ENCODE measurements at regions not wholly inside any gene's neighbourhood (a gene's known extent, or its start where the extent isn't known, plus 50 kb on each side); places are given as distances from the start of the nearest gene placed in this dataset.
"Not testable (repeated sequence)": the region's sequence is repeated elsewhere in the genome, so short reads cannot be mapped to it uniquely, and the experiment has no call there.

DNA sequence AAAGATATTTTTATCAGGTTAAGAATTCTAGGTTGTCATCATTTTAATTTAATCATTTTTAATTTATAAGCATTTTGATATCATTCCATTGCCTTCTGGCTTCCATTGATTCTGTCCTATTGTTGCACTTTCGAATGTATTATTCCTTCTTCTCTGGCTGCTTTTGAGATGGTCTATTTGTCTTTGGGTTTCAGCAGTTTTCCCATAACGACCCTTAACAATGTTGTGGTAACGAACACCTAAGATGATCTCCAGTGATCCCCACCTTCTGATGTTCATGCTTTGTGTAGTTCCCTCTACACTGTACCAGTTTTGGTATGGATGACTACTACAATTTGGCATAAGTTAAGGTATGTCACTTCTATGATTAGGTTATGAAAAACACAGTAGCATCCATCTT lies 59.9 kb downstream of the MINAR1 start:
- in situ Hi-C loops (cut with MboI; ENCODE audit: low sequenced_read_pairs) = no loop called here

DNA sequence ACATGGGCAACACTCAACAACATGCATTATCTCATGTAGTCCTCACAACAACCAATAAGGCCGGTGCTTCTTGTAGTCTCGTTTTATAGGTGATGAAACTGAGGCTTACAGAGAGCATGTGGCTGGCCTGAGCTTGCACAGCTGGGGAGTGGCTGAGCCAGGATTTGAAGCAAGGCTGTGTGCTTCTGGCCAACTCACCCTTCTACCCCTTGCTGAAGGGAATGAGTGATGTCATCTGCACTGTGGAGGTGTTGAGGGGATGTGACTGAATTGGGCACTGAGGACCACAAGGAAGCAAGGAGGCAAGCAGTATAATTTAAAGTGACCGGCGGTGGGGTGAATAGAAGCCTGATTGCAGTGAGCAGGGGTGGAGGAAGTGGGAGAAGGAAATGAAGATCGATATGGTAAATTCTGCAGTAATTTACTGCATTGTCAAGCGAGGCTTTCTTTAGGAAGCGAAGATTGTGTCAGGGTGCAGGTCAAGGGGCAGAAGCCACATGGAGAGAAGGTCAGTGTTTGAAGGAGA lies 62.3 kb downstream of the MINAR1 start:
- in situ Hi-C loops (cut with MboI; ENCODE audit: low sequenced_read_pairs) = no loop called here

DNA sequence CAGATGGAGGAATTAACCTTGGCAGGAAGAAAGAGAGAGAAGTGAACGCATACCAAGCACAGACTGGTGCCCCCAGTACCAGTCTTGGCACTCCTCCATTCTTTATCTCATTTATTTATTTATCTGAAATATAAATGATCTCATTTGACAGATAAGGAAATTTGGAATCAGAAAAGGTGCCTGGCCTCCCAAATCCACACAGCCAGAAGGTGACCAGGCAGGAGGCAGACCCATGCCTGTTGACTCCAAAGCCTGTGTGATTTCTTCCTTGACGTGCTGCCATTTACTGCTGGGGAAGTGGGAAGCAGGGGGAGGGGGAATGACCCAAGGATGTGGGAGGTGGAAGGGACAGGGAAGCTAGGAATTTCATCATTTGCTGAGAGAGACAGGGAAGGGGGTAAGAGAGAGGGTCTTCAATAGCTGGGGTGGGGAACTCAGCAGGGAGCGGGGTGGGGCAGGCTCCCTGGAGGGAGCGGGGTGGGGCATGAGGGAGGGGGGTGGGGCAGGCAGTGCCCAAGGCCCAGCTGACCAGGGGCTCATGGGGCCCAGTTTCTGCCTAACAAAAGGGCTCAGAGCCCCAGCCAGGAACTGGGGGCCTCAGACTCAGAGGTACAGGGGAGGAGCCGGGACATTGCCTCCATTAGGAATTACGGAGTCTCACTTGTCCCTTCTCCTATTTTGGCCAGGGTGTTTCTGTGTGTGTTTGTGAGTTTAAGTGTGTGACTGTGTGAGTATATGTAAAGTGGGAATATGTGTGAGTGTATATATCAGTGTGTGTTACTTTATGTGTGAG lies 63.0 kb downstream of the MINAR1 start:
- in situ Hi-C loops (cut with MboI; ENCODE audit: low sequenced_read_pairs) = no loop called here

DNA sequence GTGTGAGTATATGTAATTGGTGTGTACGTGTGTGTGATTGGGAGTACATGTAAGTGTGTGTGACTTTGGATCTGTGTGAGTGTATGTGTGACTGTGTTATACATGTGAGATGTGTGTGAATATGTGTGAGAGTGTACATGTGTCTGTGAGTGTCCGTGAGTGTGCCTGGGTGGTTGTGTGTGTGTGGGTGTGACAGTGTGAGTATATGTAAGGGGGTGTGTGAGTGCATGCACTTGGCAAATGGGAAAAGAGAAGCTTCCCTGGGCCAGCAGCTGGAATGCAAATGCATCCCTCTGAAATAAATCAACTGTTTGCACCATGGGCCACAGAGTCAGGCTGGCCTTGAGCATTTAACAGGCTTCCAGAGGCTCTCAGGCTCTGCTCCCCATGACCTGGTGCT lies 63.6 kb downstream of the MINAR1 start:
- in situ Hi-C loops (cut with MboI; ENCODE audit: low sequenced_read_pairs) = no loop called here

DNA sequence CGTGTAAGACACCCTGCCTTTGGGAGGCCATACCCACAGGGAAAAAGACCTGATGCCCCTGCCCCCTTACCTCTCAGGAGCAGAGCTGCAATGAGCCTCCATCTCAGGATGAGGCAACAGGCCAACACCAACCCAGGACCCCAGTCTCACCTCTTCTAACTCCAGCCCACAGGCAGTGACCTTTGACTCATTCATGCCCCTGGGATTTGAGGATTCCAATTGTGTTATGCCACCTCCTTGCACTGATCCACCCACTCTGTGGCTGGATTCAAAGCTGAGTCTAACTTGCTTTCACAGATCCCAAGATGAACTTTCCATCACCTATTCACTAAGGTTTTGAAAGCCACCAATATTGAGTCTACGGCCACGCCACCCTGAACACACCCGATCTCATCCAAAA lies 64.7 kb downstream of the MINAR1 start:
- in situ Hi-C loops (cut with MboI; ENCODE audit: low sequenced_read_pairs) = no loop called here

DNA sequence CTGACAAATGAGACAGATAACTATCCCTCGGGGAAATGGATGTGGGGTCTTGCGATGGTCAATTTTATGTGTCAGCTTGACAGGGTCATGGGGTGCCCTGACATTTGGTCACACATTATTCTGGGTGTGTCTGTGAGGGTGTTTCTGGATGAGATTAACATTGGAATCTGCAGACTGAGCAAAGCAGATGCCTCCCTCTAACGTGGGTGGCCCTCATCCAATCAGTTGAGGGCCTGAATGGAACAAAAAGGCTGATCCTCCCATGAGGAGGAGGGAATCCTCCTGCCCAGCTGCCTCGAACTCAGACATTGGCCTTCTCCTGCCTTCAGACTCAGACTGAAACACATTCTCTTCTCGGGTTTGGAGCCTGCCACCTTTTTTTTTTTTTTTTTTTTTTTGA lies 69.0 kb downstream of the MINAR1 start:
- in situ Hi-C loops (cut with MboI; ENCODE audit: low sequenced_read_pairs) = no loop called here

DNA sequence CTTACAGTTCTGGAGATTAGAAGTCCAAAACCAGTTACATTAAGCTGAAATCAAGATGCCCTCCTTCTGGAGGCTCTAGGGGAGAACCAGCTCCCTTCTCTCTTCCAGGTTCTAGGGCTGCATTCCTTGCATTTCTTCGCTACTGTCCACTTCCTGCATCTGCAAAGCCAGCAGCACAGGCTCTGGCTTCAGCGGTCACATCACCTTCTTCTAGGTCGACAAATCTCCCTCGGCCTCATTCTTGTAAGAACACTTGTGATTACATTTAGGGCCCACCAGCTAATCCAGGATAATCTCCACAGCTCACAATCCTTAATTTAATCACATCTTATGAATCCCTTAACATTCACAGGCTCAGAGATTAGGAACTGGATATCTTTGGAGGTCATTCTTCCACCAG lies 73.8 kb downstream of the MINAR1 start:
- in situ Hi-C loops (cut with MboI; ENCODE audit: low sequenced_read_pairs) = no loop called here

DNA sequence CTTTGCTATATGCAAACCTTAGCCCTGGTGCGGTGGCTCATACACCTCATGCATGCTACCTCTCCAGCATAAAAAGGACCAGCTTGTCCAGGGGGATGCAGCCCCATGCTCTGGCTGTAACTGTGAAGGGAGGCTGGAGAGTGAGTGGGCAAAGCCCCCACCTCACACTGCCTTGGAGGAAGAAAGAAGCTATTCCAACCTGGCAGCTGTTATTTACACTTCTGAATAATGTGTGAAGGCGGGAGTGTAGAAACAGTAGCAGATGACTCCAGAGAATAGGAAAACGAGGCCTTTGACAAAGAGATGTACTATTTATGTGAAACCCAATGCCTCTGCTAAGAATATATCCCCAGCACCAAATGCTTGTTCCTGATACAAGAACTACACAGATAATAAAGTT lies 80.7 kb downstream of the MINAR1 start:
- in situ Hi-C loops (cut with MboI; ENCODE audit: low sequenced_read_pairs) = not testable (repeated sequence)

DNA sequence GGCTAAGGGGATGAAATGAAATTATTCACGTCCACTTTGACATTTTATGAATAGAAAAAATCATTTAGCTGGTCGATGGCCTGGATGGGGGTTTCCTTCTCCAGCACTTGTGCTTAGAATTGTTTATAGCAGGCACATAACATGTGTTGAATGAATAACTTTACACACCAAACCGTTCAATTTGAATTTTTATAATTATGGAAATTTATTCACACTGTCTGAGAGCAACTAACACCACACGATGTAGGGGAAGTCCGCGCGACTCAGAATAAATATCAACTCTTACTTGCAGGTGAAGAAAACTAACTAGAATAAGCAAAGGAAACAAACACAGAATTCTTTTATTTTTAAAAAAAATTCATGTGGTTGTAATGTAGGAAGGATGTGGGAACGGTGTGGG lies 81.3 kb downstream of the MINAR1 start:
- in situ Hi-C loops (cut with MboI; ENCODE audit: low sequenced_read_pairs) = no loop called here

DNA sequence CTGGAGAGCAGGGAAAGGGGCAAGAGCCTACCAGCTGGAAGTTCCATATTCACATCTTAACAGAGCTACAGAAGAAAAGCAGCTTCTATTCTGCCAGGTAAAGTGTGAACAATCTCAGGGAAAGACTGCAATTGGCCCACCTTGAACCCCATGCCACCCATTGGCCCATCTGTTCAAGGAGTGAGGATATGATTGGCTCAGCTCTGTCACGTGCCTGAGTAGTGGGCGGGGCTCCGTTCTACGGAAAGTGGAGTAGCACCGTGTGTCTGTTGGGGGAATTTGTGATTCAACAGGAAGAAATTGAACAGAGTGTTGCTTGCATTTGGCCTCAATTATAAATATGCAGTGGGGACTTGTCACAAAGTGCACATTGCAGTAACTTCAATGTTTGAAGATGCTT lies 81.8 kb downstream of the MINAR1 start:
- in situ Hi-C loops (cut with MboI; ENCODE audit: low sequenced_read_pairs) = no loop called here

DNA sequence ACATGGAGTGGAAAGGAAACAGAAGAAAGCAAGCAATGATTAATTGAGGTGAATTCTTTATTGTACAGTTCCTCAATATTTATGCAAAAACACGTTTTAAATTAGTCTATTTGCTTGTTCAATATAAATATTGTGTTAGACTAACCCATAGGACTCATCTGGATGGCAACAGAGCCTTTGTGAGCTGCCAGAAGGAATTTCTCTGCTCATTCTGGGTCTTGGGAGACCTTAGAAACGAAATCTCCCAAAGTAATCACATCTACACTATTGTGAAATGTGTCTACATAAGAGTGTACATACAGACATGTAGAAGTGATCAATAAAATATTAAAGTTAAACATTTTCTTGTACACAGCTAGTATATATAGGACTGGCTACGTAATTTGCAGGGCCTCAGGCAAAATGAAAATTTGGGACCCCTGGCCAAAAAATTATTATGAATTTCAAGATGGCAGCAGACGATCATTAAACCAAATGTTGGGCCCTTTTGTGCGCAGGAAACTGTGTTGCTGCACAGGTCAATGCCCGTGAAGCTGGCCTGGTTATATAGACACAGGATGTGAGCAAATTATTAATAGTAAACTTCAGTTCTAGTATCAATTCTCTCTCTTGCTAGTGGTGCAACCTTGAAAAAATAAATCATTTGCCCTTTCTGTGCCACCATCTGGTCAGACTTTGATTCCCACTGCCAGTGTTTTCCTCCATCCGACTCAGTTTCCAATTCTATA lies 83.3 kb downstream of the MINAR1 start:
- in situ Hi-C loops (cut with MboI; ENCODE audit: low sequenced_read_pairs) = no loop called here

DNA sequence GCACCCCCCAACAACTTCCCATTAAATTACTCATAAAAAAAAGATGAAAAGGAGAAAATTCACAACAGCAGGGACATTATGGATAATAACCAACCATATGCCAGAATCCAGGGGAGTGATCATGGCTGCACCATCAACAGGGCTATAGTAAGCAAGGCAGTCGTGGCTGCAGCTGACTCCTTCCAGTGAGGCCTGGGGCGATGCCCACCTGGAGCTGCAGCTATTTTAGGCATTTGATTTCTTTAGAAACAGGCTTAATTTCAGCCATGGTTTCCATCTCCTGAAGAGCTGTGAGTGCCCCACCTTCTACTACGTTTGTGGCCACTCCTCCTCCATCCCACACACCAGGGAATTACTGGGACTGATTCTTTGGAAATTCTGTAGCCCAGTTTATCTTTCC lies 84.0 kb downstream of the MINAR1 start:
- in situ Hi-C loops (cut with MboI; ENCODE audit: low sequenced_read_pairs) = no loop called here

DNA sequence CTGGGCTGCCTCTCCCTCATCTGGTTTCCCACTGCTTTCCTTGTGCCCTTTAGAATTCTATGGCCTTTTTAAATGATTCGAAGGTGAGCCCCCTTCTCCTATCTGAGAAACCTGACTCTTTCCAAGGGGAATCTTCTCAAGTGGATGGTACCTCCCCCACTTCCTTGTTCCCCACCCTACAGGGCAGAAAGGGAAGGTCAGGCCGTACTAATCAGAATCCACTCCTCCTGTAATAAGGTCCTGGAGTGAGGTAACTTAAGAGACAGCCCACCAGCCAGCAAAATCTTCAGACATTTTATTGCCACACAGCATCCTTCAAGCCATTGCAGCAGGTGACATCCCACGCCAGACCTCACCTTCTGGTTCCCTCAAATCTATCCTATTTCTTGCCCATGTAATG lies 84.5 kb downstream of the MINAR1 start:
- in situ Hi-C loops (cut with MboI; ENCODE audit: low sequenced_read_pairs) = no loop called here

DNA sequence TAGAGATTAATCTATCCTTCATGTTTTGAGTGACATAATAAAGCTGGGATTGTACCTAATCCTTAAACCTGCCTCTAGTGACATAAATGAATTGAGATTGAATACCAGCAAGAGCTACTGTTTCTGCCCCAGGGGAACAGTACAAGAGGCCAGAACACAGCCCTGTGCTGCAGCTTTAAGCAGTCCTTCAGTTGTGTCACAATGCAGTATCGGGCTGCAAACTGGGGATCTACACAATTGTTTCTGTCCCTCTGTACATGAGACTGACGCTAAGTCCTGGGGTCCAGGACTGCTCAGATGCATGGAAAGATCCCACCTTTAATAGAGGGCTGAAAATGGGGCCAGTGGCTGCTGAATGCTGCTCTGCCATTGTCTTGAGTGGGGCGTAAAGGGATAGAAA lies 87.5 kb downstream of the MINAR1 start:
- in situ Hi-C loops (cut with MboI; ENCODE audit: low sequenced_read_pairs) = no loop called here

DNA sequence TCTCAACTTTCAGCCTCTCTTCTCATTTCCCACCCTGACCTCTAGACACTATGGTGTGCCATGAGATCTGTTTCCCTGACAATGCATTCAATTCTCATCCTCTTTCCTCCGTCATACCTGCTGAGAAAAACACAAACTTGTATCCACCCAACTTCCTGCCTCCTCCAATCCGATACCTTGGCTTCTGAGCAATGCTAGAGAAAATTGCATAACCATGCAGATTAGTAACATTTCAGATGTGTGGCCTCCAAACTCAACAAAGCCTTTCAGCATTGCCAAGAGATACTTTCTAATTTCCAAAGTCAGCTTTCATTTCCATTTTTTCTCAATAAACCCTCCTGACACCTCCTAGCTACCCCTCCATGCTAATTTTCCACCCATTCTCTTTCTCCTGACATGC lies 88.5 kb downstream of the MINAR1 start:
- in situ Hi-C loops (cut with MboI; ENCODE audit: low sequenced_read_pairs) = no loop called here

DNA sequence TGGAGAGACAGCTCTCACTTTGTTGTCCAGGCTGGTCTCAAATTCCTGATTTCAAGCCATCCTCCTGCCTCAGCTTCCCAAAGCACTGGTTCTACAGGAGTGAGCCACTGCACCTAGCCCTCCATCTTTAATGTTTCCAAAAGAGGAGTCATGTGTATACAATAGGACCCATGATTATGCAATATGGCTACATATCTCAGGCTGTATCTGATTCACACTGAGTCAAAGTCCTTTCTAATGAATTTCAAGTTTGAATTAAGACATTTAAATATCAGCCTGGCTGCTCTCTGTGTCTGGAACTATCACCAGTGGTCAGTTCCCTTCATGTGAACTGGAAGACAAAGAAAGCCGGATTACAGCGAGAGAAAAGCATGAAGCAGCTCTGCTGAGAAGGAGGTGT lies 90.5 kb downstream of the MINAR1 start:
- in situ Hi-C loops (cut with MboI; ENCODE audit: low sequenced_read_pairs) = no loop called here

DNA sequence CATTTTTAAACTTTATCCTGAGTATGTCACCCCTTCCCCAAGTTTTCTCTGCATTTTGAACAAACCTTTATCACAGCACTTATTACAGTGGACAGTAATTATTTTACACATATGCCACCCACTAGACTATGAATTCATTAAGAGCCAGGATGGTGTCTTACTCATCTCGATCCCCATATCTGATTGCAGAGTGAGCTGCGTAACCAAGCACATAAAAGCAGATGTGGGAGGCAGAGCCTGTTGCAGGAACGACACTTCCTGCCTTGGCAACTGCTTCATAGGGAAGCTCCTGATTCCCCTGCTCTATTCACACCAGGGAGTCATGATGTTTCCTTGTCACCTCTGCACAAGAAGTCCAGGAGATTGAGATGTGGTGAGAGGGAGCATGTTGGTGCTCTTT lies 91.1 kb downstream of the MINAR1 start:
- in situ Hi-C loops (cut with MboI; ENCODE audit: low sequenced_read_pairs) = no loop called here

DNA sequence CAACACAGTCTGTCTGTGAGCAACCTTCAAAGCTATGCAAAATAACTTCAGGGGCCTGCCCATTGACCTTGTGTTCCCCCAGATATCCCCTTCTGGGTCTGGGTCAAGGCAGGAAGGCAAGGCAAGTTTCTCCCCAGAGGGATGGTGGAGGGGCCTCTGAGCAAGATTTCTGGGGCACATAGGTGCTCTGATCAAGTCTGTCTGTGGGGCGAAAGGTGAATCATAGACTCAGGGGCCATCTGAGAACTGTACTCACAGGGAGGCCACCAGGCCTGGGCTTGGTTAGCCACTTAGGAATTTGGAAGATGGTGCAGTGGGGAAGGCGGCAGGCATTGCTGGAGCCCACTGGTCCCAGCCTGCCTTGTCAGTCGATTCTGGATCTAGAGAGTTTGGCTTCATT lies 92.4 kb downstream of the MINAR1 start:
- in situ Hi-C loops (cut with MboI; ENCODE audit: low sequenced_read_pairs) = no loop called here

DNA sequence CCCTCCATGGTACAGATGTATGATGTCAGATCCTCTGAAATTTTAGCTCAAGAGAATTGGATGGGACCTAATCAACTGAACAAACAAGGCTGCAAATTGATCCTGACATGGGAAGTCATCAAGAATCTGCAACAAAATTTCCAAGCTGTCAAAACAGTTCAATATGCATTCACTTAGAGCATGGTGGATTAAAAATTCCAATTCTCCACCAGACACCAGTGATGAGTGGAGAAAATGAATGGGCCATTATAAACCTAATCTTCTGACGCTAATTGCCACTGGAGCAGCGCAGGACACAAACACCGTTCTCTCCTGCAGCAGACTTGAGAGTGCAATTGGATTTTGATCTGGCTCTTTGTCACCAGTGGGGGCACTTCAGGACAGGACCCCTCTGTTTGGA lies 94.2 kb downstream of the MINAR1 start:
- in situ Hi-C loops (cut with MboI; ENCODE audit: low sequenced_read_pairs) = no loop called here

DNA sequence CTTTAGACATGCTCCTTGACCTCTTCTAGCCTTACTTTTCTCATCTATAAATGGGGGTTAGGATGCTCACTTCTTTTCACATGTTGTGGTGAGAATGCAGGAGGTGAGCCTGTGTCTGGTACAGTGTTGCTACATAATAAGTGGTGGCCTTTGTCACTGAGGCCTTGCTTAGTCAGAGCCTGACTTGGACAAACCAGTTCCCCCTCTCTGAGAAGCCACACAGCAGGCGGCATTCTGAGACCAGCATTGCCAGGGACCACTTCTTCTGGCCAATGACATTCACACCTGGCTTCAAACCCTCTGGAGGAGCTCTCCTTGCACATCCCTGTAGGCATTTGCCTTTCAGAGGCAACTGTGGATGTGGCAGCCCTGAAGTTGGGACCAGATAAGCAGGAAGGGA lies 95.7 kb downstream of the MINAR1 start:
- in situ Hi-C loops (cut with MboI; ENCODE audit: low sequenced_read_pairs) = no loop called here

DNA sequence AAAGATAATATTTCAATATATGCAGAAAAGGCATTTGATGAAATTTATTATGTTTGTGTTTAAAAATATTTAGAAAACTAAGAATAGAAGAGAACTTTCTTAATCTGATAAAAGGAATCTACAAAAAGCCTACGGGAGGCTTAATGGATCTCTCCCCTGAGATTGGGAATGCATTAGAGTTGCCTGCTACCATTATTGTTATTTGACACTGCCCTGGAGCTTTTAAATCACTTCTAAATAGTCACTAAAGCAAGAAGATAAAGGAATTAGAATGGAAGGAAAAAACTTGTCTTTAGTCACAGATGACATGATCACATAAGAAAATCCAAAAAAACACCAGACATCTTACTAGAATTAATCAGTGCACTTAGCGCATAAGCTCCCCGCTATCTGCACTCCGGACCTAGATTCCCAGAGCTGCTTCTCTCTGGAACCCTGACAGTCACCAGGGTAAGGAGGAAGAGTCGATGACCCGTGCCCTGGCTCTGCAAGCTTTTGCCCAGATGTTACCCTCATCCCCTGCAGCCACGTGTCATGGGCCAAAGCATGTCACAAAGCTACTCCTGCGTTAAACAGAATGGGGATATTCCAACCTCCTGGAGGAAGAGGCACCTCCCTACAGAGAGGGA lies 97.1 kb downstream of the MINAR1 start:
- in situ Hi-C loops (cut with MboI; ENCODE audit: low sequenced_read_pairs) = no loop called here

DNA sequence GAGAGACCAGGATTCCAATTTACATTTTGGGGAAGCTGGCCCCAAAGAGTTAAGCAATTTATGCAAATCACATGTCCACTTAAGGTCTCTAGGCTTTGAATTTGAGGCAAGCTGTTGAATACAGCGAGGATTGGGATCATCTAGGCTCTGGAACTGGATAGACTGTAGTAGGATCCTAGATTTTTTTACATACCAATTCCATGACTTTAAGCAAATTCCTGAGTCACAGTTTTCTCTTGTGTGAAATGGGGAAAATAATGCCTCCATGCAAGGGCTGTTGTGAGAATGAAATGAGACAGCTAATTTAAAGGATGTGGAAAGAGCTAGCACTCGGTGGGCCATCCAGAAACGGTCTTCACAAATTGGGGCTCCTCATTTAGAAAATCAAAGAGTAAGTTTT lies 103.4 kb downstream of the MINAR1 start:
- in situ Hi-C loops (cut with MboI; ENCODE audit: low sequenced_read_pairs) = no loop called here

All from HL-60/S4 treated with retinoic acid at 250 ng/mL for 4 days and 3 days (cell line).